HEK293 (cell line): ENCODE measurements at regions not wholly inside any gene's neighbourhood (a gene's known extent, or its start where the extent isn't known, plus 50 kb on each side); places are given as distances from the start of the nearest gene placed in this dataset.
A peak's percentile ranks its signal among the peaks of the same experiment; 100 is the strongest.

ENCODE experiments used
- CTCF ChIA-PET: fragments of 350-600 bp; formaldehyde crosslinking; extraction: SDS; loops from one replicate; lab custom pipeline; 2021; ENCODE audit warnings: antibody characterized with exemption; lab: Yijun Ruan, JAX
- POLR2A ChIA-PET: fragments of 300-600 bp; formaldehyde crosslinking; extraction: SDS; loops from one replicate; lab custom pipeline; 2020; ENCODE audit warnings: antibody characterized with exemption, inconsistent platforms; lab: Yijun Ruan, JAX
- H3K27ac ChIP-seq: fragments of 200-500 bp; sonication (Bioruptor generic); 2 replicates; pipeline ENCODE4 v1.5.1; 2014; ENCODE audit warnings: low read depth, low read length, control low read depth, inconsistent platforms; ENCODE audit errors: extremely low read depth
- H3K36me3 ChIP-seq, 2 experiments: fragments of 200-500 bp in 1 of 2; sonication (Bioruptor generic) in 1 of 2; 1 replicate in 1 of 2; 2 replicates in 1 of 2; pipeline ENCODE4 v1.5.1; 2014 to 2017; ENCODE audit warnings: inconsistent platforms in 2 of 2, low read length in 2 of 2; ENCODE audit not compliant: control insufficient read depth in 2 of 2, insufficient read depth in 1 of 2
- H3K4me1 ChIP-seq: fragments of 200-500 bp; sonication (Bioruptor generic); 2 replicates; pipeline ENCODE4 v1.5.1; 2014; ENCODE audit warnings: mild to moderate bottlenecking, low read length, inconsistent platforms; ENCODE audit not compliant: control insufficient read depth, insufficient read depth
- H3K4me3 ChIP-seq: 2 replicates; pipeline ENCODE4 v1.5.1; 2011; ENCODE audit warnings: low read depth, mild to moderate bottlenecking, control low read depth, low read length, moderate library complexity
- H3K9me3 ChIP-seq: fragments of 200-500 bp; sonication (Bioruptor generic); 2 replicates; pipeline ENCODE4 v1.5.1; 2014; ENCODE audit warnings: low read depth, low read length, inconsistent platforms; ENCODE audit not compliant: control insufficient read depth, insufficient read depth
- CTCF ChIP-seq: fragments of 450-650 bp; formaldehyde crosslinking; IDR thresholded peaks from 2 replicates; pipeline ENCODE4 v1.5.1; 2016; ENCODE audit warnings: missing biosample characterization, missing genetic modification characterization
- GLIS1 ChIP-seq: fragments of 450-650 bp; formaldehyde crosslinking; IDR thresholded peaks from 2 replicates; pipeline ENCODE4 v1.5.1; 2016; ENCODE audit warnings: missing biosample characterization, missing genetic modification characterization
- PRDM10 ChIP-seq: fragments of 450-650 bp; formaldehyde crosslinking; IDR thresholded peaks from 2 replicates; pipeline ENCODE4 v1.5.1; 2016; ENCODE audit warnings: missing biosample characterization, missing genetic modification characterization
- WT1 ChIP-seq: fragments of 450-650 bp; formaldehyde crosslinking; IDR thresholded peaks from 2 replicates; pipeline ENCODE4 v1.5.1; 2016; ENCODE audit warnings: missing biosample characterization, missing genetic modification characterization
- ZEB2 ChIP-seq: fragments of 450-650 bp; formaldehyde crosslinking; IDR thresholded peaks from 2 replicates; pipeline ENCODE4 v1.5.1; 2016; ENCODE audit warnings: missing biosample characterization, missing genetic modification characterization
- ZNF146 ChIP-seq: fragments of 450-650 bp; formaldehyde crosslinking; IDR thresholded peaks from 2 replicates; pipeline ENCODE4 v1.5.1; 2016; ENCODE audit warnings: missing biosample characterization, missing genetic modification characterization
- ZNF169 ChIP-seq: fragments of 450-650 bp; formaldehyde crosslinking; IDR thresholded peaks from 2 replicates; pipeline ENCODE4 v1.5.1; 2016; ENCODE audit warnings: missing biosample characterization, missing genetic modification characterization
- ZNF23 ChIP-seq: fragments of 450-650 bp; formaldehyde crosslinking; IDR thresholded peaks from 2 replicates; pipeline ENCODE4 v1.5.1; 2016; ENCODE audit warnings: missing biosample characterization, missing genetic modification characterization, borderline replicate concordance
- ZNF24 ChIP-seq: fragments of 450-650 bp; formaldehyde crosslinking; IDR thresholded peaks from 2 replicates; pipeline ENCODE4 v1.5.1; 2016; ENCODE audit warnings: missing biosample characterization, missing genetic modification characterization
- ZNF350 ChIP-seq: fragments of 450-650 bp; formaldehyde crosslinking; IDR thresholded peaks from 2 replicates; pipeline ENCODE4 v1.5.0; 2017; ENCODE audit warnings: missing biosample characterization, mild to moderate bottlenecking, missing genetic modification characterization
- ZNF426 ChIP-seq: fragments of 450-650 bp; formaldehyde crosslinking; IDR thresholded peaks from 2 replicates; pipeline ENCODE4 v1.5.1; 2017; ENCODE audit warnings: missing biosample characterization, missing genetic modification characterization, mild to moderate bottlenecking, inconsistent platforms, moderate library complexity
- ZNF530 ChIP-seq: fragments of 450-650 bp; formaldehyde crosslinking; IDR thresholded peaks from 2 replicates; pipeline ENCODE4 v1.5.1; 2016; ENCODE audit warnings: low read depth, missing biosample characterization, missing genetic modification characterization
- ZNF558 ChIP-seq: fragments of 450-650 bp; formaldehyde crosslinking; IDR thresholded peaks from 2 replicates; pipeline ENCODE4 v1.5.1; 2016; ENCODE audit warnings: missing biosample characterization, missing genetic modification characterization
- ZNF580 ChIP-seq: fragments of 450-650 bp; formaldehyde crosslinking; IDR thresholded peaks from 2 replicates; pipeline ENCODE4 v1.5.1; 2016; ENCODE audit warnings: missing biosample characterization, missing genetic modification characterization
- ZNF639 ChIP-seq: fragments of 450-650 bp; formaldehyde crosslinking; IDR thresholded peaks from 2 replicates; pipeline ENCODE4 v1.5.1; 2016; ENCODE audit warnings: missing biosample characterization, missing genetic modification characterization
- ZNF658 ChIP-seq: fragments of 450-650 bp; formaldehyde crosslinking; IDR thresholded peaks from 2 replicates; pipeline ENCODE4; 2016; ENCODE audit warnings: missing biosample characterization, missing genetic modification characterization
- ZNF670 ChIP-seq: fragments of 450-650 bp; formaldehyde crosslinking; IDR thresholded peaks from 2 replicates; pipeline ENCODE4 v1.5.1; 2016; ENCODE audit warnings: missing biosample characterization, missing genetic modification characterization, low read depth
- ZNF704 ChIP-seq: fragments of 450-650 bp; formaldehyde crosslinking; IDR thresholded peaks from 2 replicates; pipeline ENCODE4 v1.5.1; 2016; ENCODE audit warnings: missing biosample characterization, missing genetic modification characterization
- ZNF707 ChIP-seq: fragments of 450-650 bp; formaldehyde crosslinking; IDR thresholded peaks from 2 replicates; pipeline ENCODE4 v1.5.1; 2016; ENCODE audit warnings: missing biosample characterization, missing genetic modification characterization
- ZNF791 ChIP-seq: fragments of 450-650 bp; formaldehyde crosslinking; IDR thresholded peaks from 2 replicates; pipeline ENCODE4 v1.5.1; 2016; ENCODE audit warnings: missing biosample characterization, missing genetic modification characterization

- Histone ChIP-seq H3K4me3 (no peak overlapping the region), H3K9me3 (no peaks in the 10 kb centered on the region)
- TF ChIP-seq WT1 (tag by site-specific recombination) (no peak), ZNF670 (no peak), ZNF791 (no peak), ZNF350 (tag by site-specific recombination) (no peak), ZNF580 (tag by site-specific recombination) (0 out of 2 replicates have a peak, but pooled peaks have one; percentile 33), ZNF426 (tag by site-specific recombination) (no peak), ZNF146 (tag by site-specific recombination) (peak; percentile 91), ZNF704 (tag by site-specific recombination) (no peak)
- TF ChIP-seq, all 188 proteins: peak for 2
- ChIA-PET POLR2A (interaction anchor here (0.6 kb wide), 1 partner anchor 99 kb away, joined by 3 read pairs; no protein-coding TSS in a partner anchor), CTCF (no interaction called here)
- Histone ChIP-seq H3K27ac (no peak overlapping the region), H3K4me1 (peaks cover 7% of the 10 kb centered on the region; the same call in 1 of the 2 replicates), H3K36me3 (no peaks in the 10 kb centered on the region)
Observed at GRCh38 chr9:86768709-86769108, 178.6 kb downstream of the GAS1 start.

GRCh38 chr9:86768020-86768419 lies 179.3 kb downstream of the GAS1 start:
- POLR2A ChIA-PET, result no interaction called here

GRCh38 chr9:86767373-86767772 lies 179.9 kb downstream of the GAS1 start:
- ChIA-PET POLR2A (interaction anchor here (0.7 to 0.8 kb wide), 2 partner anchors 28 to 181 kb away, joined by 3 to 6 read pairs; no protein-coding TSS in a partner anchor), CTCF (interaction anchor here (0.6 kb wide), 1 partner anchor 46 kb away, joined by 3 read pairs; no protein-coding TSS in a partner anchor)
- H3K9me3 ChIP-seq, result no peaks in the 10 kb centered on the region
- H3K27ac ChIP-seq, result no peak overlapping the region
- H3K4me1 ChIP-seq, result peaks cover 7% of the 10 kb centered on the region; the same call in 1 of the 2 replicates
- TF ChIP-seq ZNF530 (tag by site-specific recombination), result no peak
- no peaks in the 10 kb centered on the region for H3K36me3 ChIP-seq
- H3K4me3 ChIP-seq, result no peak overlapping the region

More at GRCh38 chr9:86768020-86768419, 179.3 kb downstream of the GAS1 start:
- Histone ChIP-seq H3K4me1 (peaks cover 7% of the 10 kb centered on the region; the same call in 1 of the 2 replicates), H3K36me3 (no peaks in the 10 kb centered on the region), H3K9me3 (no peaks in the 10 kb centered on the region), H3K4me3 (no peak overlapping the region), H3K27ac (no peak overlapping the region)
- CTCF ChIA-PET, result no interaction called here
- TF ChIP-seq ZNF558 (tag by site-specific recombination), result peak; percentile 93
- TF ChIP-seq CTCF, result no peak

- 0 out of 2 replicates have a peak overlapping the region, but pooled peaks have one; percentile 33 for H3K27ac ChIP-seq
- ChIA-PET CTCF (interaction anchor here (0.5 to 0.6 kb wide), 2 partner anchors 30 to 45 kb away, joined by 3 read pairs; no protein-coding TSS in a partner anchor), POLR2A (interaction anchor here (0.6 to 0.8 kb wide), 3 partner anchors 12 to 181 kb away, joined by 3 to 6 read pairs (median 5); no protein-coding TSS in a partner anchor)
- TF ChIP-seq ZNF24 (peak; percentile 89), ZNF658 (no peak), ZNF639 (peak; percentile 71), ZNF169 (no peak), GLIS1 (tag by site-specific recombination) (peak; percentile 89), ZNF707 (tag by site-specific recombination) (no peak), PRDM10 (peak; percentile 79), ZNF23 (no peak), ZEB2 (peak; percentile 87)
Observed at GRCh38 chr9:86766912-86767311, 180.4 kb downstream of the GAS1 start.

More at GRCh38 chr9:86766912-86767311, 180.4 kb downstream of the GAS1 start:
- no peaks in the 10 kb centered on the region for H3K9me3 ChIP-seq
- H3K36me3 ChIP-seq, result no peaks in the 10 kb centered on the region
- no peak overlapping the region for H3K4me3 ChIP-seq
- H3K4me1 ChIP-seq, result peaks cover 7% of the 10 kb centered on the region; the same call in 1 of the 2 replicates
